ENCODE measurements at regions not wholly inside any gene's neighbourhood (a gene's known extent, or its start where the extent isn't known, plus 50 kb on each side); places are given as distances from the start of the nearest gene placed in this dataset.

GRCh38 chr1:195773931-195774330 lies 834.3 kb downstream of the KCNT2 start:
- H3K4me2 ChIP-seq (ENCODE audit: control insufficient read depth, insufficient read depth): no peak overlapping the region
- no peak overlapping the region for H3K27ac ChIP-seq (ENCODE audit: control insufficient read depth, insufficient read depth)
- in situ Hi-C loops (cut with MboI): no loop called here
- POLR2A ChIA-PET: no interaction called here
- intact Hi-C loops (cut with micrococcal nuclease; ENCODE audit: unreplicated experiment): no loop called here
- SMC1A ChIA-PET (ENCODE audit: uncharacterized antibody, unreplicated experiment): no interaction called here
- H3K9ac ChIP-seq (ENCODE audit: control insufficient read depth, insufficient read depth, low read length): no peak overlapping the region
- H3K27me3 ChIP-seq (replicated peaks in 1 of 2; ENCODE audit: control insufficient read depth in 2 of 2, insufficient read depth in 2 of 2, low read length in 1 of 2): no peaks in the 10 kb centered on the region
- H3K9me3 ChIP-seq (replicated peaks; ENCODE audit: control insufficient read depth, insufficient read depth, low read length): no peaks in the 10 kb centered on the region
- no peaks in the 10 kb centered on the region for H3K36me3 ChIP-seq (ENCODE audit: control insufficient read depth in 2 of 2, insufficient read depth in 2 of 2, low read length in 1 of 2)
- no peaks in the 10 kb centered on the region for H3K79me2 ChIP-seq (ENCODE audit: control insufficient read depth, insufficient read depth, low read length)
- WGBS (ENCODE audit: insufficient coverage, insufficient replicate concordance, low lambda C conversion rate, missing lambda C conversion rate): 65% methylated on average over 3 of the region's 3 CpGs
- FAIRE-seq (no peak), ATAC-seq (no peak), DNase-seq (ENCODE audit: low read depth, low spot score) (no peak)
- H3K4me3 ChIP-seq: no peak overlapping the region
- H4K20me1 ChIP-seq (ENCODE audit: control insufficient read depth, insufficient read depth): no peaks in the 10 kb centered on the region
- no peak overlapping the region for H2AFZ ChIP-seq (ENCODE audit: control insufficient read depth, low read depth, low read length)
- no TSS peak for BruUV-seq (replicated peaks)
- no peaks in the 10 kb centered on the region for H3K4me1 ChIP-seq (ENCODE audit: control insufficient read depth, insufficient read depth, low read length)
- RAD21 ChIA-PET (ENCODE audit: unreplicated experiment): no interaction called here
- CTCF ChIA-PET: no interaction called here
- no peak for TF ChIP-seq MLLT1 (IDR thresholded peaks at IDR 0.05)
- no peak for TF ChIP-seq LARP7 (IDR thresholded peaks at IDR 0.05)
- TF ChIP-seq ZNF24 (IDR thresholded peaks at IDR 0.05): no peak
- no peak for TF ChIP-seq CEBPB (IDR thresholded peaks at IDR 0.05; ENCODE audit: borderline replicate concordance in 1 of 2, low read depth in 2 of 2, low read length in 2 of 2)
- TF ChIP-seq GATAD2B (conservative IDR thresholded peaks at IDR 0.05; ENCODE audit: low read depth): no peak
- no peak for TF ChIP-seq E2F8 (IDR thresholded peaks at IDR 0.05; ENCODE audit: low read depth, partially characterized antibody)
- no peak for TF ChIP-seq ATF2 (IDR thresholded peaks at IDR 0.05; ENCODE audit: low read length)
- no peak for TF ChIP-seq TCF3 (IDR thresholded peaks at IDR 0.05; ENCODE audit: borderline replicate concordance, insufficient read depth, low read depth, low read length)
- TF ChIP-seq ZNF274 (IDR thresholded peaks at IDR 0.05; ENCODE audit: insufficient read depth, insufficient read length): no peak
- no peak for TF ChIP-seq EGR1 (IDR thresholded peaks at IDR 0.05; ENCODE audit: borderline replicate concordance in 1 of 2, low read depth in 2 of 2, low read length in 2 of 2)
- no peak for TF ChIP-seq HSF1 (IDR thresholded peaks at IDR 0.05; ENCODE audit: low read depth, low read length)
- no peak for TF ChIP-seq WRNIP1 (IDR thresholded peaks at IDR 0.05; ENCODE audit: borderline replicate concordance, low read depth, low read length)
- TF ChIP-seq HDGF (IDR thresholded peaks at IDR 0.05): no peak
- no peak for TF ChIP-seq ZNF592 (IDR thresholded peaks at IDR 0.05)
